Esophagus squamous epithelium (tissue), 4 donors: ENCODE measurements at regions not wholly inside any gene's neighbourhood (a gene's known extent, or its start where the extent isn't known, plus 50 kb on each side); places are given as distances from the start of the nearest gene placed in this dataset.

Experiments used
- CTCF ChIP-seq, 6 experiments: fragments of 450-650 bp in 4 of 6; fragments of 200-600 bp in 2 of 6; sonication (generic) in 2 of 6; IDR thresholded peaks; one replicate each; pipeline ENCODE4 v1.5.1; 2016 to 2019; ENCODE audit warnings: antibody characterized with exemption in 6 of 6, mild to moderate bottlenecking in 4 of 6, moderate library complexity in 4 of 6
- POLR2A ChIP-seq, 4 donors: fragments of 450-650 bp; IDR thresholded peaks; one replicate each; pipeline ENCODE4 v1.6.1; 2017; ENCODE audit warnings: antibody characterized with exemption in 4 of 4, mild to moderate bottlenecking in 4 of 4, moderate library complexity in 3 of 4

- TF ChIP-seq POLR2A (IDR thresholded peaks at IDR 0.05) (no peak), CTCF (IDR thresholded peaks at IDR 0.05) (peak; percentile 36 to 70 (median 52))
These were observed 411.0 kb upstream of the OR4E1 start for GRCh38 chr14:22084393-22085281.
